ENCODE measurements at regions not wholly inside any gene's neighbourhood (a gene's known extent, or its start where the extent isn't known, plus 50 kb on each side); places are given as distances from the start of the nearest gene placed in this dataset.

GRCh38 chr10:10722422-10722821 lies 295.2 kb upstream of the CELF2 start:
- in situ Hi-C loops (cut with MboI) = no loop called here
- ChIA-PET RAD21 (ENCODE audit: unreplicated experiment) (no interaction called here), POLR2A (interaction anchor here (0.6 kb wide), 1 partner anchor 36 kb away, joined by 3 read pairs; no protein-coding TSS in a partner anchor), CTCF (no interaction called here), SMC1A (ENCODE audit: uncharacterized antibody, unreplicated experiment) (no interaction called here)
- H3K36me3 ChIP-seq (ENCODE audit: control insufficient read depth in 2 of 2, insufficient read depth in 2 of 2, low read length in 1 of 2) = no peaks in the 10 kb centered on the region
- no peaks in the 10 kb centered on the region for H3K79me2 ChIP-seq (ENCODE audit: control insufficient read depth, insufficient read depth, low read length)
- no peak for ATAC-seq
- H3K27ac ChIP-seq (ENCODE audit: control insufficient read depth, insufficient read depth) = no peak overlapping the region
- FAIRE-seq = no peak
- H2AFZ ChIP-seq (ENCODE audit: control insufficient read depth, low read depth, low read length) = no peak overlapping the region
- H3K4me3 ChIP-seq = no peak overlapping the region
- no peak for DNase-seq (ENCODE audit: low read depth, low spot score)
- no peaks in the 10 kb centered on the region for H4K20me1 ChIP-seq (ENCODE audit: control insufficient read depth, insufficient read depth)
- H3K27me3 ChIP-seq (replicated peaks in 1 of 2; ENCODE audit: control insufficient read depth in 2 of 2, insufficient read depth in 2 of 2, low read length in 1 of 2) = no peaks in the 10 kb centered on the region
- TF ChIP-seq ZBTB11 (CRISPR knock-in tag; IDR thresholded peaks at IDR 0.05) = no peak
- TF ChIP-seq ATF3 (IDR thresholded peaks at IDR 0.05; ENCODE audit: borderline replicate concordance, extremely low read depth, low read depth, low read length) = no peak
- TF ChIP-seq BACH1 (IDR thresholded peaks at IDR 0.05; ENCODE audit: borderline replicate concordance) = no peak
- no peak for TF ChIP-seq MXI1 (IDR thresholded peaks at IDR 0.05; ENCODE audit: low read depth, low read length)
- TF ChIP-seq E2F4 (IDR thresholded peaks at IDR 0.05; ENCODE audit: low read depth, low read length) = no peak
- TF ChIP-seq POLR2A (IDR thresholded peaks at IDR 0.05; ENCODE audit: low read depth, low read length) = no peak
- no peak for TF ChIP-seq ZSCAN29 (IDR thresholded peaks at IDR 0.05)
- no peak for TF ChIP-seq ZNF217 (IDR thresholded peaks at IDR 0.05)
- TF ChIP-seq NBN (IDR thresholded peaks at IDR 0.05) = no peak
- no peak for TF ChIP-seq SRF (IDR thresholded peaks at IDR 0.05; ENCODE audit: low read depth in 2 of 2, low read length in 2 of 2)
- TF ChIP-seq STAT3 (IDR thresholded peaks at IDR 0.05; ENCODE audit: low read depth, low read length) = no peak
- TF ChIP-seq ZBTB40 (IDR thresholded peaks at IDR 0.05; ENCODE audit: borderline replicate concordance) = no peak
- no peak for TF ChIP-seq PBX3 (IDR thresholded peaks at IDR 0.05; ENCODE audit: insufficient replicate concordance, low read depth, low read length)
- no peak for TF ChIP-seq CBX3 (IDR thresholded peaks at IDR 0.05; ENCODE audit: borderline replicate concordance, low read depth)
- no peak for TF ChIP-seq EP300 (IDR thresholded peaks at IDR 0.05; ENCODE audit: borderline replicate concordance in 1 of 2, control insufficient read depth in 1 of 2, low read depth in 2 of 2, low read length in 2 of 2)
- TF ChIP-seq POLR2AphosphoS5 (IDR thresholded peaks at IDR 0.05; ENCODE audit: low read length) = no peak
- BruUV-seq (replicated peaks) = no TSS peak
- no peak overlapping the region for H3K9ac ChIP-seq (ENCODE audit: control insufficient read depth, insufficient read depth, low read length)
- H3K9me3 ChIP-seq (replicated peaks; ENCODE audit: control insufficient read depth, insufficient read depth, low read length) = no peaks in the 10 kb centered on the region
- H3K4me2 ChIP-seq (ENCODE audit: control insufficient read depth, insufficient read depth) = no peak overlapping the region
- intact Hi-C loops (cut with micrococcal nuclease; ENCODE audit: unreplicated experiment) = no loop called here
- no peaks in the 10 kb centered on the region for H3K4me1 ChIP-seq (ENCODE audit: control insufficient read depth, insufficient read depth, low read length)
